GM23248 (cell line): ENCODE measurements at regions not wholly inside any gene's neighbourhood (a gene's known extent, or its start where the extent isn't known, plus 50 kb on each side); places are given as distances from the start of the nearest gene placed in this dataset.

Experiments used
- DNase-seq: peaks from one replicate; pipeline ENCODE4 v3.0.0-alpha.2; 2015
- H2AFZ ChIP-seq: fragments of 200-600 bp; sonication (generic); 2 replicates; pipeline ENCODE4 v1.6.1; 2016; ENCODE audit warnings: antibody characterized with exemption
- H3F3A ChIP-seq: fragments of 200-600 bp; sonication (generic); 2 replicates; pipeline ENCODE4 v1.6.1; 2016; ENCODE audit warnings: mild to moderate bottlenecking, antibody characterized with exemption, mixed run types; ENCODE audit not compliant: insufficient read depth
- H3K27ac ChIP-seq: fragments of 200-600 bp; sonication (generic); 2 replicates; pipeline ENCODE4 v1.5.1; 2016; ENCODE audit warnings: mild to moderate bottlenecking
- H3K27me3 ChIP-seq: fragments of 200-600 bp; sonication (generic); replicated peaks from 2 replicates; pipeline ENCODE4 v1.6.1; 2016; ENCODE audit warnings: mild to moderate bottlenecking; ENCODE audit not compliant: insufficient read depth
- H3K36me3 ChIP-seq: fragments of 200-600 bp; sonication (generic); 2 replicates; pipeline ENCODE4 v1.6.1; 2016; ENCODE audit warnings: low read depth, mild to moderate bottlenecking
- H3K4me1 ChIP-seq: fragments of 200-600 bp; sonication (generic); 2 replicates; pipeline ENCODE4 v1.6.1; 2016; ENCODE audit warnings: mild to moderate bottlenecking; ENCODE audit not compliant: insufficient read depth
- H3K4me2 ChIP-seq: fragments of 200-600 bp; sonication (generic); one replicate; pipeline ENCODE4 v1.6.1; 2016; ENCODE audit warnings: mild to moderate bottlenecking; ENCODE audit not compliant: unreplicated experiment
- H3K4me3 ChIP-seq: fragments of 200-600 bp; sonication (generic); 2 replicates; pipeline ENCODE4 v1.5.1; 2016; ENCODE audit warnings: mild to moderate bottlenecking
- H3K79me2 ChIP-seq: fragments of 200-600 bp; sonication (generic); 2 replicates; pipeline ENCODE4 v1.6.1; 2016; ENCODE audit warnings: mild to moderate bottlenecking; ENCODE audit not compliant: insufficient read depth
- H3K9ac ChIP-seq: fragments of 200-600 bp; sonication (generic); 2 replicates; pipeline ENCODE4 v1.6.1; 2016; ENCODE audit warnings: mild to moderate bottlenecking
- H3K9me2 ChIP-seq: fragments of 200-600 bp; sonication (generic); 2 replicates; pipeline ENCODE4 v1.6.1; 2016; ENCODE audit warnings: mixed run types, mild to moderate bottlenecking, moderate library complexity; ENCODE audit not compliant: insufficient read depth
- H3K9me3 ChIP-seq: fragments of 200-600 bp; sonication (generic); one replicate; pipeline ENCODE4 v1.6.1; 2017; ENCODE audit warnings: low read depth
- H4K20me1 ChIP-seq: fragments of 200-600 bp; sonication (generic); 2 replicates; pipeline ENCODE4 v1.6.0; 2016; ENCODE audit not compliant: insufficient read depth
- EZH2 ChIP-seq: fragments of 200-600 bp; sonication (generic); IDR thresholded peaks from 2 replicates; pipeline ENCODE4 v1.6.1; 2018; ENCODE audit warnings: antibody characterized with exemption, mild to moderate bottlenecking; ENCODE audit not compliant: insufficient read depth, poor library complexity, severe bottlenecking
- EZH2phosphoT487 ChIP-seq: fragments of 200-600 bp; sonication (generic); IDR thresholded peaks from 2 replicates; pipeline ENCODE4 v1.6.1; 2018; ENCODE audit warnings: antibody characterized with exemption, moderate library complexity, mild to moderate bottlenecking, low read depth; ENCODE audit not compliant: insufficient read depth
- WGBS, 2 experiments: methylation state at CpG; one replicate each; pipeline ENCODE4 v1.1.6; 2015 to 2017; ENCODE audit warnings: low lambda C conversion rate in 2 of 2, low coverage in 1 of 2; ENCODE audit errors: missing lambda C conversion rate in 2 of 2; 5-methylcytosine and 5-hydroxymethylcytosine counted together
- in situ Hi-C: fragments of 300-500 bp; cut with MboI; formaldehyde crosslinking; loops from 2 replicates; pipeline ENCODE4 v1.15.0; 2020

GRCh38 chr5:25119650-25120049, 474.9 kb upstream of the CDH10 start:
- H3K27me3 ChIP-seq = no peaks in the 10 kb centered on the region
- H3K4me3 ChIP-seq = no peak overlapping the region
- in situ Hi-C loops = no loop called here
- no peaks in the 10 kb centered on the region for H3K4me1 ChIP-seq
- TF ChIP-seq EZH2 = no peak
- TF ChIP-seq EZH2phosphoT487 = no peak
- H4K20me1 ChIP-seq = no peaks in the 10 kb centered on the region
- 61 to 69% methylated on average over 7 of the region's 7 CpGs for WGBS, 2 experiments
- no peak overlapping the region for H2AFZ ChIP-seq
- H3K9me3 ChIP-seq = no peaks in the 10 kb centered on the region
- H3F3A ChIP-seq = no peaks in the 10 kb centered on the region
- H3K27ac ChIP-seq = no peak overlapping the region
- H3K4me2 ChIP-seq = no peak overlapping the region
- DNase-seq = peak; percentile 47
- H3K36me3 ChIP-seq = no peaks in the 10 kb centered on the region
- H3K79me2 ChIP-seq = no peaks in the 10 kb centered on the region
- H3K9me2 ChIP-seq = no peaks in the 10 kb centered on the region
- H3K9ac ChIP-seq = no peak overlapping the region

DNA sequence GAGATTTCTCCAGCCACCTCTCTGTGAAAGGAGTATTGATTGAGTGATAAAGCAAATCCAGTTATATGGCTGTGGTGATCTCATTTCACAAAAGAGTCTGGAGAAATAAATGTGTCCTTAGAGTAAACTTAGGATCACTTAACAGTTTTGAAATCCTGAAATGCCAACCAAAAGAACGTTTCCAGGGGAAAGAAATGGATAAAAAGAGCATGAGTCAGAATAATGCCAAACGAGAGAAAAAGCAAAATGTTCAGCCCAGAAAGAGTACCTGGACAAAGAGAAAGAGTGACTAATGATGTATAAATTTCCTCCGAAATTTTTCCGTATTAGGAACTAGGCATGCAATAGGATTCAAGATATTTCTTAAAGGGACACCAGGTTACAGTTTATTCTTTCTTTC, 463.1 kb upstream of the CDH10 start:
- TF ChIP-seq EZH2phosphoT487 (no peak), EZH2 (no peak)
- no peak overlapping the region for H2AFZ ChIP-seq
- H3K4me1 ChIP-seq = no peaks in the 10 kb centered on the region
- no peak overlapping the region for H3K4me3 ChIP-seq
- H3K9ac ChIP-seq = no peak overlapping the region
- no peak overlapping the region for H3K4me2 ChIP-seq
- in situ Hi-C loops = no loop called here
- no peak overlapping the region for H3K27ac ChIP-seq
- no peaks in the 10 kb centered on the region for H3K79me2 ChIP-seq
- DNase-seq = no peak
- H4K20me1 ChIP-seq = no peaks in the 10 kb centered on the region
- H3K9me3 ChIP-seq = no peaks in the 10 kb centered on the region
- no peaks in the 10 kb centered on the region for H3K27me3 ChIP-seq
- no peaks in the 10 kb centered on the region for H3K9me2 ChIP-seq
- no peaks in the 10 kb centered on the region for H3K36me3 ChIP-seq
- 26 to 33% methylated on average over 4 of the region's 4 CpGs for WGBS, 2 experiments
- H3F3A ChIP-seq = no peaks in the 10 kb centered on the region

GRCh38 chr5:25099538-25099937, 454.8 kb upstream of the CDH10 start:
- no peaks in the 10 kb centered on the region for H3K4me1 ChIP-seq
- in situ Hi-C loops = no loop called here
- H3K79me2 ChIP-seq = no peaks in the 10 kb centered on the region
- TF ChIP-seq EZH2 (no peak), EZH2phosphoT487 (no peak)
- H2AFZ ChIP-seq = no peak overlapping the region
- no peak overlapping the region for H3K9ac ChIP-seq
- no peak overlapping the region for H3K4me2 ChIP-seq
- no peaks in the 10 kb centered on the region for H3K36me3 ChIP-seq
- no peaks in the 10 kb centered on the region for H3K27me3 ChIP-seq
- H3K9me2 ChIP-seq = no peaks in the 10 kb centered on the region
- H3F3A ChIP-seq = no peaks in the 10 kb centered on the region
- no peaks in the 10 kb centered on the region for H4K20me1 ChIP-seq
- DNase-seq = no peak
- 7 to 17% methylated on average over 3 of the region's 3 CpGs for WGBS, 2 experiments
- peaks cover 3% of the 10 kb centered on the region for H3K9me3 ChIP-seq
- no peak overlapping the region for H3K27ac ChIP-seq
- no peak overlapping the region for H3K4me3 ChIP-seq

DNA sequence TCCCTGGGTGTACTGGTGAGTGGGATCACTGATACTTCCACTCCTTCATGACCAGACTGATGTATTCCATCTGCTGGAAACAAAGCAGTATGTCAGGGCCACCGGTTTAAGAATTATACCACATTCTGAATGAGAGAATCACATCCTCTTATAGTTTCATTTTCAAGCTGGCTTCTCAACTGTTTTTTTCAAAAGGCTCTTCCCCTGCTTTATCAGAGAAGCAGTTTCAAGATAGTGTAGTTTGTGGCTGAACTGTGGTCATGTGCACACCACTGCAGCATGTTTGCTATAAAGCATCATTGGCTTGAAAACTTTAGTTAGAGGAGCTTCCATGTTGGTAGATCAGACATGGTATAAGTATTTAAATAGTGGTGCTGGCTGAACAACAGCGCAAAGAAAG, 450.5 kb upstream of the CDH10 start:
- no peaks in the 10 kb centered on the region for H3K79me2 ChIP-seq
- no peaks in the 10 kb centered on the region for H3K4me1 ChIP-seq
- no peak for DNase-seq
- H3K27ac ChIP-seq = no peak overlapping the region
- in situ Hi-C loops = no loop called here
- H3K9me2 ChIP-seq = no peaks in the 10 kb centered on the region
- H3K9me3 ChIP-seq = peaks cover 3% of the 10 kb centered on the region
- no peak for TF ChIP-seq EZH2phosphoT487
- TF ChIP-seq EZH2 = no peak
- H3K4me2 ChIP-seq = no peak overlapping the region
- no peaks in the 10 kb centered on the region for H3K36me3 ChIP-seq
- H3K4me3 ChIP-seq = no peak overlapping the region
- WGBS, 2 experiments = 24 to 26% methylated on average over 2 of the region's 2 CpGs
- no peaks in the 10 kb centered on the region for H3K27me3 ChIP-seq
- no peaks in the 10 kb centered on the region for H4K20me1 ChIP-seq
- no peaks in the 10 kb centered on the region for H3F3A ChIP-seq
- no peak overlapping the region for H2AFZ ChIP-seq
- H3K9ac ChIP-seq = no peak overlapping the region

DNA sequence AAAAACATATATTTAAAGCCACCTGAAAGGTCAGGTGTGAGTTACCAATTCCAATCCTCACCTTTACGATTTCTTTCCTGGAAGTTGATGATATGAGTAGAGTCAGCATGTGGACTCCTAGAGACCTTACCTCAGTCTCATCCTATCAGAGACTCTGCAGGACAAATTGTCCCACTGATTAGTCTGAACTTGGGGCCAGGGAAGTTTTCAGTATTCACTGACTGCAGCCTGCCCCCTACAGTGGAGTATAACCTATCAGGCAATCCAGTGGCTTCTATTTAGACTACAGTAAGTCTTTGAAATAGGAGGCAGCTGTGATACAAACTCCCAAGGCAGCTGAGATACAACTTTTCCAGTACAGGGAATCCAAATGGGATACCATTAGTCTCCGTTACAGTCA, 449.4 kb upstream of the CDH10 start:
- no peaks in the 10 kb centered on the region for H3K79me2 ChIP-seq
- H3K9me3 ChIP-seq = peaks cover 2% of the 10 kb centered on the region
- H3K27ac ChIP-seq = no peak overlapping the region
- no peaks in the 10 kb centered on the region for H3K27me3 ChIP-seq
- no peak overlapping the region for H2AFZ ChIP-seq
- H3K4me3 ChIP-seq = no peak overlapping the region
- H3F3A ChIP-seq = no peaks in the 10 kb centered on the region
- H4K20me1 ChIP-seq = no peaks in the 10 kb centered on the region
- no peak overlapping the region for H3K9ac ChIP-seq
- no peaks in the 10 kb centered on the region for H3K9me2 ChIP-seq
- H3K4me1 ChIP-seq = no peaks in the 10 kb centered on the region
- no peaks in the 10 kb centered on the region for H3K36me3 ChIP-seq
- DNase-seq = no peak
- WGBS, 2 experiments = 15 to 35% methylated on average over 2 of the region's 2 CpGs
- H3K4me2 ChIP-seq = no peak overlapping the region
- in situ Hi-C loops = no loop called here
- TF ChIP-seq EZH2 (no peak), EZH2phosphoT487 (no peak)
